Frontal cortex (tissue), 3 donors: ENCODE measurements at regions not wholly inside any gene's neighbourhood (a gene's known extent, or its start where the extent isn't known, plus 50 kb on each side); places are given as distances from the start of the nearest gene placed in this dataset.

ENCODE experiments used
- DNase-seq, 2 donors: peaks; one replicate each; pipeline ENCODE4 v3.0.0; 2012; ENCODE audit warnings: low spot score in 2 of 2
- FAIRE-seq: peaks from 2 replicates; lab custom pipeline; 2012; peaks lifted over from hg19 to GRCh38; lab: Jason Lieb, UNC
- donor health status: control.
- donor health status: control.
- donor health status: control.

DNA sequence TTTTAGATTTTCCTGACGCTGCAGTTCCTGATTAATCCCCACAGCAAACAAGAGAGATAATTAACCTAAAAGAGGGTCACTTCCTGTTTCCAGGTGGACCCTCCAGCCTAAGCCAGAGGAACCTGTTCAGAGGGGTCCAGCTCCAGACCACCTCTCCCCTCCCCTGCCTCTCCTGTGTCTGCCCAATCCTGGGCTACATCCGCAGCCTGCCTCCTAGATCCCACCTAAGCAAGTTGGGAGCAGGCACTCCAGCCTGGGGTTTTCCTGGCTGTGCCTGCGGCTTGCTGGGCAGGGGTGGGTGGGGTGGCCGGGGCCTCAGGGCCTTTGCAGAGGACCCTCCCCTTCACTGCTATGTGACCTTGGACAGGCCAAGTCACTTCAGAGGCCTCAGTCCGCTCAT lies 178.6 kb upstream of the LINGO1 start:
- FAIRE-seq (no peak), DNase-seq (no peak)

GRCh38 chr15:77810130-77810571 lies 177.4 kb upstream of the LINGO1 start:
- DNase-seq (no peak), FAIRE-seq (no peak)

GRCh38 chr15:77808581-77809177 lies 176.0 kb upstream of the LINGO1 start:
- DNase-seq = no peak
- FAIRE-seq = no peak

- FAIRE-seq = no peak
- peak in 1 of 2 donors; percentile 50 for DNase-seq
These were observed 175.4 kb upstream of the LINGO1 start for GRCh38 chr15:77808075-77808474.

- FAIRE-seq = no peak
- no peak for DNase-seq
These were observed 174.9 kb upstream of the LINGO1 start for GRCh38 chr15:77807611-77808010.

DNA sequence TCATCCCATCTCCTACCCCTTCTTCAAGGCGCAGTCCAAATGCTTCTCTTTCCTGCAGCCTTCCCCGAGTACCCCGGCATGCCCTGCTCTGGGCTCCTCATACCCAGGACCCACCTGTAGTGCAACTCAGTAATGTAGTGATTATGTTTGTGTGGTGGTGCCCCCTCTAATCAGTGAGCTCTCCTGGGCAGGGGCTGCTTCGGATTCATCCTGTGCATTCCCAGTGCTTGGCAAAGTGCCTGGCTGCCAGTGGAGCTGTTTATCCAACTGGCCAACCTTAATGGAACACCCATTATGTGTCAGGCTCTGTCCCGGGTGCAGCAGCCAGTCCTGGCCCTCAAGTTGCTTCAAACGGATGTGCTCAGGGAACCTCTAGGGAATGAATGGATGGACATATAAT lies 174.4 kb upstream of the LINGO1 start:
- DNase-seq (no peak), FAIRE-seq (no peak)

DNA sequence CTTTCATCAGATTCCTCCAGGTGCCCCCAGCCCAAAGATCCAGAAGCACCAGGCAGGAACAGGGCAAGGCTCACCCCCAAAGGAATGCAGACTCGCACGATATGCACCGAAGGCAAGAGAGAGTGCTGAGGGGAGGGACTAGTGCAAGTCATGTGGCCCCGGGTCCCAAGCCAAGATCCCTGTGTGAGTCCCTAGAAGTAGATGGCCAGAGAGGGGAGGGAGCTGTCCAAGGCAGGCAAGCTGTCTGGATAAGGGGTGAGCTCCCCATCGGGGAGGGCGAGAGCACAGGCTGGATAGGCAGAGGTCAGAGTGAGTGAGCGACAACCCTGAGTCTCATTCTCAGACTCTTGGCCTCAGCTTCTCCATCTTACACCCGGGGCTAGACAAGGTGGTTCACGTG lies 171.5 kb upstream of the LINGO1 start:
- FAIRE-seq (no peak), DNase-seq (no peak)

- DNase-seq = no peak
- FAIRE-seq = no peak
These were observed 170.8 kb upstream of the LINGO1 start for GRCh38 chr15:77803487-77803886.

DNA sequence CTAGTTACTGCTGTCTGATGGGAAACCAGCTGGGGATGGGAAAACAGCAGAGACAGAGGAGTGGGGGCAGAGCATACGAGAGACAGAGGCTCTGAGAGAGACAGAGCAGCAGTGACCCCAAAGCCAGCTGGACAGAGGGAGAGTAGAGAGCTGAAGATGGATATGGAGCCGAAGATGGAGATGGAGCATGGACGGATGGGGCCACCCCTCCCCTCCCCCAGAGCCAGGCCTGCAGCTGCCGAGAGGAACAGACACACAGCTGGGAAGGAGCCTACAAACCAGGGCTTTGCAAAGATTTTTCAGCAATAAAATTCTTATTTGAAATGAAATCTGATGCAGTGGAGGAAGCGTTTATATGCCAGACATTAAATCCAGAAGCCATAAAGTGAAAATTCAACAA lies 167.6 kb upstream of the LINGO1 start:
- DNase-seq = no peak
- FAIRE-seq = no peak

- DNase-seq = no peak
- no peak for FAIRE-seq
These were observed 166.1 kb upstream of the LINGO1 start for GRCh38 chr15:77798847-77799246.

DNA sequence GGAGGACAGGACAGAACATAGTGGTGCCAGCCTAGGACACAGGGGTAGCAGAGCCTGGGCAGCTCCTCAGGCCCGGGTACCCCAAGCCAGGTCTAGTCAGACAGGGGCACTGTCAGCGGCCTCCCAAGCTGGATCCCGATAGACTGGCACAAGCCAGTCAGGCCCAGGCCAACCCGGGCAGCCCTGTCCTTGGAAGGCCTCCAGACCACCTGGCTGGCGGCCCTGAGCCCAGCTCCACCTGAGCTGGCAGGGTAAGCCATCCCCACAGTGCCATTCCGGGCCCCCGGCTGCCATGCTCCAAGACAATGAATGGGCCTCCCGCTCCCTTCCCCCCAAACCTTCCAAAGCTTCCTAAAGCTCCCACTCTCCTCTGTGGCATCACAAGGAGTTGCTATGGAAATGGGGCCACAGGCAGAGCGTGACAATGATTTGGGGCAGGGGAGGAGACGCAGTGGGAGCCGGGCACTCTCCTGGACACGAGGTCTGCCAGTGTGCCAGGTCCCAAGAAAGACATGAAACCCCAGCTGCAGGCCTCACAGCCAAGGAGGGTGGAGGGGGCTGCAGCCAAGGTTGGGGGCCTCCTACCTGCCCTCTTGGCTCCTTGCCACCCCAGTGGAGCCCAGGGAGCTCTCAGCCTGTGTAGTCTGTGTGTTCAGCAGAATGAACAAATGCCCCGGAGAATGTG lies 165.6 kb upstream of the LINGO1 start:
- FAIRE-seq = no peak

GRCh38 chr15:77797270-77797669 lies 164.6 kb upstream of the LINGO1 start:
- DNase-seq (no peak), FAIRE-seq (no peak)

More for the DNA sequence above, 165.6 kb upstream of the LINGO1 start:
- DNase-seq = no peak

DNA sequence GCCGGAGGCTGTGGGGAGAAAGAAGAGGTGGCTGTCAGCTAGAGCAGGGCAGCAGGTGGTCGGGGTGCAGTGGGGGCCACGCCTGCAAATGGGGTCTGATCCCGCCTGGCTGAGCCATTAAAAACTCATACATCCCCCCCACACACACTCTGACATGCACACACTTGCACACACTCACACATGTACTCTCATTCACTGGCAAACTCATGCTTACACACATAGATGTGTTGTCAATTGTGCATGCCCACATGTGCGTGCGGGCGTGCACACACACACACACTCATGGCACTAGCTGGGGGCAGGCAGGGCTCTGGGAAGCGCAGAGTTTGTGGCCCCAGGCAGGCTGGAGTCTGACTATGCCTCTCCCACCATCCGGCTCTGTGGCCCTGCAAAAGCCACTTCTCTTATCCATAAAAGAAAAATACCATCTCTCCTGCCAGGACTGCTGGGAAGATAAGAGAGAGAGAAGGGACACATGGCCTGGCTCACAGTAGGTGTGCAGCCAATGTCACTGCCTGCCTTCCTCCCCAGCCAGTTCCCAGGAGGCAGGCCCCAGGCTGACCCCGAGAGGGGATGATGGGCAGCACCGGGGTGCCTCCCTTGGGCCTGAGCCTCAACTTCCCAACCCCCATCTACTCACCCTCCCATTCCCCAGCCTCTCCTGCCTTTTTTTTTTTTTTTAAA lies 163.5 kb upstream of the LINGO1 start:
- FAIRE-seq (no peak), DNase-seq (no peak)

DNA sequence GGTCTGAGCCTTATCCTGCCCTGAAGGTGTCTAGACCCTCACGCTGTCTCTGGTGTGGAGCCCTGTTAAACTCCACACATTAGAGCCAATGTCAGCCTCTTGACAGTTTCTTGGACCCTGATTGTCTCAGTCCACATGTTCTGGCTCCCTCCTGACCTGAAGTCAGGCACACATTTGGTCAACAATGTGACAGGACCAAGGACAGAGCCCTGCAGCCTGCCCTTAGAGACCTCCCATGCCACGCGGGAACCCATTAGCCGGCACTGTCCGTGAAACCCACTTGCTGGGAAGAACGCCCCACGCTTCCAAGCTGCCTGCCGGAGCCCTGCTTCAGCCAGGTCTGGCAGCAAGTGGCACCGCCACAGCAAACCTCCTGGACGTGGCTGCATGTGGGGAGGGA lies 162.7 kb upstream of the LINGO1 start:
- FAIRE-seq (no peak), DNase-seq (no peak)

DNA sequence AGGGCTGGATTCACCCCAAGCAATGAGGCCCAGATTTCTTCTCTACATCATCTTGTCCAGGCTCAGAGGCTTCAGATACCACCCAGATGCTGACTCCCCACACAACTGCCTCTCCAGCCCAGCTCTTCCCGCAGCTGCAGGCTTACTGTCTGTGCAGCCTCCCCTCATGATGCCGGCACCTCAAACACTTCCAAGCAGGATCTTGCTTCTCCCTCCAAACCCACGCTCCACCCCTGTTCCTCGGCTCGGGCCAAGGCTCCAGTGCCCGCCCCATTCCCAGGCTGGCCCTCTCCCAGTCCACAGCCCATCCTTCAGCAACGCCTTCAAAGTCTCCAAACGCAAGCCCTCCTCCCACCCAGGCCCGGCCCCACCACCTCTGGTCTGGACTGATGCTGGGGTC lies 159.2 kb upstream of the LINGO1 start:
- FAIRE-seq = no peak
- no peak for DNase-seq

- no peak for FAIRE-seq
- DNase-seq = no peak
These were observed 157.8 kb upstream of the LINGO1 start for GRCh38 chr15:77790481-77790880.

- no peak for FAIRE-seq
- DNase-seq = no peak
These were observed 154.2 kb upstream of the LINGO1 start for GRCh38 chr15:77786956-77787355.

DNA sequence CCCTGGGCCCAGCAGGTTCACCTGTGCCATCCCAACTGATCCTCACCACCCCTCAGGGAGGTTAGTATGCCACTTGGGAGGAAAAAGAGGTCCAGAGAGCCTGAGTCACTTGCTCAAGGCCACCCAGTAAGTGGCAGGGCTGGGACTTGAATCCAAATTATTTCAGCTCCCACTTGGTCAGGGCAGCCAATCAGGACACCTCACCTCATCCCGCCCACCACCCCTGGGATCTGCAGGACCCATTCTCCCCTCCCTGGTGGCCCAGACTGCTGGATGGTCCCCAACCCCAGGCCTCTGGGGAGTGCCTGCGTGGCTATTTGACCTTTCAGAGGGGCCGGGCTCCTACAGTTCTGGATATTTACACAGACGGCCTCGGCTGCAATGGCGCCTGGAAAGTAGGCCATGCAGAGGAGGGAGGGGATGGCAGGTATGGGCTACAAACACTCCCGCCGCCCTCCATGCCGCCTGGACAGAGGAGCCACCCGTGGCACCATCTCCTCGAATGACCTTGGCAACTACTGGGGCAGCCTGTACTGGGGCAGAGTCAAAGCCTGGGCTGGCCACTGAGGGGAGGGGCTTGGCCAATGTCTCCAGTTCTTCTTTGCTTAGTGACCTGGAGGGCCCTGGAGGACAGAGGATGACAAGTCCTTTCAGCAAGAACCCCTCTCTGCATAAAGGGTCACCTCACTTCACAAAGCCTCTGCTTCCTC lies 153.6 kb upstream of the LINGO1 start:
- no peak for FAIRE-seq

GRCh38 chr15:77784361-77785292 lies 151.9 kb upstream of the LINGO1 start:
- FAIRE-seq (no peak), DNase-seq (no peak)

More for the DNA sequence above, 153.6 kb upstream of the LINGO1 start:
- no peak for DNase-seq

GRCh38 chr15:77783636-77784035 lies 150.9 kb upstream of the LINGO1 start:
- no peak for FAIRE-seq
- no peak for DNase-seq
